ENCODE measurements at regions not wholly inside any gene's neighbourhood (a gene's known extent, or its start where the extent isn't known, plus 50 kb on each side); places are given as distances from the start of the nearest gene placed in this dataset.
"Not testable (repeated sequence)": the region's sequence is repeated elsewhere in the genome, so short reads cannot be mapped to it uniquely, and the experiment has no call there.

- no peak overlapping the region for H3K4me3 ChIP-seq (ENCODE audit: low read length in 2 of 2)
- H3K27me3 ChIP-seq (ENCODE audit: control insufficient read depth in 2 of 2, insufficient read depth in 1 of 2, low read length in 1 of 2), result no peaks in the 10 kb centered on the region
- no peaks in the 10 kb centered on the region for H3K4me1 ChIP-seq (ENCODE audit: control insufficient read depth in 2 of 2, insufficient read depth in 2 of 2, low read length in 2 of 2)
- no peak for DNase-seq (ENCODE audit: low read depth in 6 of 9, low spot score in 9 of 9)
- H3K9me3 ChIP-seq (ENCODE audit: control insufficient read depth in 2 of 2, insufficient read depth in 1 of 2, low read length in 1 of 2), result peaks cover 0 to 3% of the 10 kb centered on the region in 2 donors
- WGBS, result 99% methylated on average over 3 of the region's 3 CpGs
- H3K27ac ChIP-seq (ENCODE audit: low read depth in 1 of 2, low read length in 1 of 2), result no peak overlapping the region
- no peaks in the 10 kb centered on the region for H3K36me3 ChIP-seq (ENCODE audit: control insufficient read depth in 2 of 2, insufficient read depth in 2 of 2, low read length in 1 of 2)
These were observed 73.7 kb downstream of the GEMIN8 start for GRCh38 chrX:13955975-13956374.

DNA sequence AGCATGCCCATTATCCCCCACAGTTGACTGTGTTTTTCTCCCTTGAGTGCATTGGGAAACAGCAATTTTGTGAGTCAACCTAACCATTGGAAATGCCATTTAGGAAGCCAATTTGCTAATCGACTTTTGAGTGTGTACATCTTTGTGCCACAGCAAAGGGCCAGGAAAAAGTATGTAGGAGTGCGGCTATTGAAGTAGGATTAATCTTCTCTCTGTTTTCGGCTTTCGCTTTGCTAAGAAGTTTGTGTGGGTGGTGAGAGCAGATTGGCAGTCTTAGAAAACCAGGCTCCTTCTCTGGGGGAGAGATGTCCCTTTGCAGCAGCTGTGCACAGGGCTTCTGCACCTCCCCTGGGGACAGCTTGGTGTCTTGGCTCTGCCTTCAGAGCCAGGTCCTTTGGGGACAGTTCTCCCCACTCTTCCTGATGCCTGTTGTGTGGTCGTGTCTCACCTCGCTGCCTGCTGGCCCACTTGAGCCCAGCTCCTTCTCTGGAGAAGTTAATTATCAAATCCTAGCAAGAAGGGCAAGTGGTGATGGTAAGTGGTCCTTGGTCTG, 74.5 kb downstream of the GEMIN8 start:
- no peak for DNase-seq (ENCODE audit: low read depth in 6 of 9, low spot score in 9 of 9)
- peaks cover 0 to 3% of the 10 kb centered on the region in 2 donors for H3K9me3 ChIP-seq (ENCODE audit: control insufficient read depth in 2 of 2, insufficient read depth in 1 of 2, low read length in 1 of 2)
- 93% methylated on average over 6 of the region's 6 CpGs for WGBS

GRCh38 chrX:13952581-13952980, 77.1 kb downstream of the GEMIN8 start:
- no peak overlapping the region for H3K4me3 ChIP-seq (ENCODE audit: low read length in 2 of 2)
- WGBS, result 90% methylated on average over 5 of the region's 5 CpGs
- DNase-seq (ENCODE audit: low read depth in 6 of 9, low spot score in 9 of 9), result no peak
- no peaks in the 10 kb centered on the region for H3K36me3 ChIP-seq (ENCODE audit: control insufficient read depth in 2 of 2, insufficient read depth in 2 of 2, low read length in 1 of 2)
- H3K9me3 ChIP-seq (ENCODE audit: control insufficient read depth in 2 of 2, insufficient read depth in 1 of 2, low read length in 1 of 2), result no peaks in the 10 kb centered on the region
- no peak overlapping the region for H3K27ac ChIP-seq (ENCODE audit: low read depth in 1 of 2, low read length in 1 of 2)
- no peaks in the 10 kb centered on the region for H3K27me3 ChIP-seq (ENCODE audit: control insufficient read depth in 2 of 2, insufficient read depth in 1 of 2, low read length in 1 of 2)
- no peaks in the 10 kb centered on the region for H3K4me1 ChIP-seq (ENCODE audit: control insufficient read depth in 2 of 2, insufficient read depth in 2 of 2, low read length in 2 of 2)

More for the DNA sequence above, 74.5 kb downstream of the GEMIN8 start:
- Histone ChIP-seq H3K4me3 (ENCODE audit: low read length in 2 of 2) (no peak overlapping the region), H3K27ac (ENCODE audit: low read depth in 1 of 2, low read length in 1 of 2) (no peak overlapping the region), H3K27me3 (ENCODE audit: control insufficient read depth in 2 of 2, insufficient read depth in 1 of 2, low read length in 1 of 2) (no peaks in the 10 kb centered on the region), H3K4me1 (ENCODE audit: control insufficient read depth in 2 of 2, insufficient read depth in 2 of 2, low read length in 2 of 2) (no peaks in the 10 kb centered on the region), H3K36me3 (ENCODE audit: control insufficient read depth in 2 of 2, insufficient read depth in 2 of 2, low read length in 1 of 2) (no peaks in the 10 kb centered on the region)

DNA sequence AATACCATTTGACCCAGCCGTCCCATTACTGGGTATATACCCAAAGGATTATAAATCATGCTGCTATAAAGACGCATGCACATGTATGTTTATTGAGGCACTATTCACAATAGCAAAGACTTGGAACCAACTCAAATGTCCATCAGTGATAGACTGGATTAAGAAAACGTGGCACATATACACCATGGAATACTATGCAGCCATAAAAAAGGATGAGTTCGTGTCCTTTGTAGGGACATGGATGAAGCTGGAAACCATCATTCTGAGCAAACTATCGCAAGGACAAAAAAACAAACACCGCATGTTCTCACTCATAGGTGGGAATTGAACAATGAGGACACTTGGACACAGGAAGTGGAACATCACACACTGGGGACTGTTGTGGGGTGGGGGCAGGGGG, 83.5 kb downstream of the GEMIN8 start:
- not testable (repeated sequence) for H3K27ac ChIP-seq (ENCODE audit: low read depth in 1 of 2, low read length in 1 of 2); H3K9me3 ChIP-seq (ENCODE audit: control insufficient read depth in 2 of 2, insufficient read depth in 1 of 2, low read length in 1 of 2); H3K27me3 ChIP-seq (ENCODE audit: control insufficient read depth in 2 of 2, insufficient read depth in 1 of 2, low read length in 1 of 2); H3K36me3 ChIP-seq (ENCODE audit: control insufficient read depth in 2 of 2, insufficient read depth in 2 of 2, low read length in 1 of 2); DNase-seq (ENCODE audit: low read depth in 6 of 9, low spot score in 9 of 9); H3K4me3 ChIP-seq (ENCODE audit: low read length in 2 of 2); H3K4me1 ChIP-seq (ENCODE audit: control insufficient read depth in 2 of 2, insufficient read depth in 2 of 2, low read length in 2 of 2)
- 87% methylated on average over 6 of the region's 6 CpGs for WGBS

DNA sequence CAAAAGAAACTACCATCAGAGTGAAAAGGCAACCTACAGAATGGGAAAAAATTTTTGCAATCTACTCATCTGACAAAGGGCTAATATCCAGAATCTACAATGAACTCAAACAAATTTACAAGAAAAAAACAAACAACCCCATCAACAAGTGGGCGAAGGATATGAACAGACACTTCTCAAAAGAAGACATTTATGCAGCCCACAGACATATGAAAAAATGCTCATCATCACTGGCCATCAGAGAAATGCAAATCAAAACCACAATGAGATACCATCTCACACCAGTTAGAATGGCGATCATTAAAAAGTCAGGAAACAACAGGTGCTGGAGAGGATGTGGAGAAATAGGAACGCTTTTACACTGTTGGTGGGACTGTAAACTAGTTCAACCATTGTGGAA, 83.9 kb downstream of the GEMIN8 start:
- not testable (repeated sequence) for H3K9me3 ChIP-seq (ENCODE audit: control insufficient read depth in 2 of 2, insufficient read depth in 1 of 2, low read length in 1 of 2); H3K4me3 ChIP-seq (ENCODE audit: low read length in 2 of 2); H3K27ac ChIP-seq (ENCODE audit: low read depth in 1 of 2, low read length in 1 of 2); H3K4me1 ChIP-seq (ENCODE audit: control insufficient read depth in 2 of 2, insufficient read depth in 2 of 2, low read length in 2 of 2); DNase-seq (ENCODE audit: low read depth in 6 of 9, low spot score in 9 of 9); H3K36me3 ChIP-seq (ENCODE audit: control insufficient read depth in 2 of 2, insufficient read depth in 2 of 2, low read length in 1 of 2); H3K27me3 ChIP-seq (ENCODE audit: control insufficient read depth in 2 of 2, insufficient read depth in 1 of 2, low read length in 1 of 2)
- 100% methylated on average over 1 of the region's 3 CpGs for WGBS

GRCh38 chrX:13940671-13941070, 89.0 kb downstream of the GEMIN8 start:
- Histone ChIP-seq H3K4me1 (ENCODE audit: control insufficient read depth in 2 of 2, insufficient read depth in 2 of 2, low read length in 2 of 2) (peaks cover 0 to 3% of the 10 kb centered on the region in 2 donors), H3K9me3 (ENCODE audit: control insufficient read depth in 2 of 2, insufficient read depth in 1 of 2, low read length in 1 of 2) (no peaks in the 10 kb centered on the region), H3K4me3 (ENCODE audit: low read length in 2 of 2) (no peak overlapping the region), H3K27ac (ENCODE audit: low read depth in 1 of 2, low read length in 1 of 2) (no peak overlapping the region), H3K27me3 (ENCODE audit: control insufficient read depth in 2 of 2, insufficient read depth in 1 of 2, low read length in 1 of 2) (peaks cover 2 to 38% of the 10 kb centered on the region in 2 donors), H3K36me3 (ENCODE audit: control insufficient read depth in 2 of 2, insufficient read depth in 2 of 2, low read length in 1 of 2) (no peaks in the 10 kb centered on the region)
- no peak for DNase-seq (ENCODE audit: low read depth in 6 of 9, low spot score in 9 of 9)
- WGBS, result 90% methylated on average over 2 of the region's 2 CpGs

DNA sequence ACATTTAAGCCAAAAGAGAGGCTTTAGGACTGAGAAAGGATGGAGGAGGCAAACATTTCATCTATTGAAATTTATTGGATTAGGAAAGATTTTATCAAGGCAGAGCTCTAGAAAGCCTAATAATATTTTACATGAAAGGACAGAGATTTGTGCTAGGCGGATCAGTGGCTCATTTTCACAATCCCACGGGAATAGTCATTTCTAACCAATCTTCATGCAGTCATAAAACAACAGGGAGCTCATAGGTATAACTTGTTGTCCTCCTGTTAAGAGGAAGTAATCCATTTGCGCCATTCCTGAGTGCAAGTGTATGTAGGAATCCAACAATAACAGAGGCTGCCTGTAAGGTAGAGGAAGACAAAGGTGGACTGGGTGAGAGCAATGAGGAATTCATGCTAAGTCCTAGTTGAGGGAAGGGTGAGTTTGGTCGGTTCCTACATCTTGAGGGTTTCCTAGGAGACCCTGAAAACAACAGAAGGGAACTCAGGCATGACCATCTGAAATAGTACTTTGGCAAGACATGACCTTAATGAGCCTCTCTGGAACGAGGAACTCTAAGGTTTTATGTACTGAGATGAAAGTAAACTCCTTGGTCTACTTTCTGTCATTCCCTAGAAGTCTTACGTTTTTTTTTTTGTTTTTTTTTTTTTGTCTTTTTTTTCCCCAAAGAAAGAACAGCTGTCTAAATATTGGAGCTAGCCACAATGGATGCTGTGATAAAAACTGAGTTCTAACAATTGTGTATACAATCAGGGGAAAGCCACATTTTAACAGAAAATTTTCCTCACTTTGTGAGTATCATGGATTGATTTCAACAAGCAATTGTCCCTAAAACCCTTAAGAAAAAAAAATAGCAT, 89.7 kb downstream of the GEMIN8 start:
- Histone ChIP-seq H3K27ac (ENCODE audit: low read depth in 1 of 2, low read length in 1 of 2) (no peak overlapping the region), H3K4me3 (ENCODE audit: low read length in 2 of 2) (no peak overlapping the region), H3K4me1 (ENCODE audit: control insufficient read depth in 2 of 2, insufficient read depth in 2 of 2, low read length in 2 of 2) (peaks cover 0 to 3% of the 10 kb centered on the region in 2 donors), H3K36me3 (ENCODE audit: control insufficient read depth in 2 of 2, insufficient read depth in 2 of 2, low read length in 1 of 2) (no peaks in the 10 kb centered on the region), H3K9me3 (ENCODE audit: control insufficient read depth in 2 of 2, insufficient read depth in 1 of 2, low read length in 1 of 2) (no peaks in the 10 kb centered on the region), H3K27me3 (ENCODE audit: control insufficient read depth in 2 of 2, insufficient read depth in 1 of 2, low read length in 1 of 2) (peaks cover 2 to 40% of the 10 kb centered on the region in 2 donors)
- DNase-seq (ENCODE audit: low read depth in 6 of 9, low spot score in 9 of 9), result no peak
- WGBS, result 63% methylated on average over 6 of the region's 6 CpGs

- Histone ChIP-seq H3K27me3 (ENCODE audit: control insufficient read depth in 2 of 2, insufficient read depth in 1 of 2, low read length in 1 of 2) (peaks cover 2 to 43% of the 10 kb centered on the region in 2 donors), H3K4me1 (ENCODE audit: control insufficient read depth in 2 of 2, insufficient read depth in 2 of 2, low read length in 2 of 2) (peaks cover 0 to 3% of the 10 kb centered on the region in 2 donors), H3K36me3 (ENCODE audit: control insufficient read depth in 2 of 2, insufficient read depth in 2 of 2, low read length in 1 of 2) (no peaks in the 10 kb centered on the region), H3K9me3 (ENCODE audit: control insufficient read depth in 2 of 2, insufficient read depth in 1 of 2, low read length in 1 of 2) (no peaks in the 10 kb centered on the region), H3K27ac (ENCODE audit: low read depth in 1 of 2, low read length in 1 of 2) (no peak overlapping the region), H3K4me3 (ENCODE audit: low read length in 2 of 2) (peak overlapping the region in 1 of 2 donors; percentile 42)
- peak in 2 of 9 donors; percentile 1 to 2 for DNase-seq (ENCODE audit: low read depth in 6 of 9, low spot score in 9 of 9)
- WGBS, result 19% methylated on average over 29 of the region's 29 CpGs
These were observed 90.7 kb downstream of the GEMIN8 start for GRCh38 chrX:13938829-13939530.

Measured in thymus (tissue), 11 donors.